K562 (cell line): ENCODE measurements at regions not wholly inside any gene's neighbourhood (a gene's known extent, or its start where the extent isn't known, plus 50 kb on each side); places are given as distances from the start of the nearest gene placed in this dataset.

ENCODE experiments used
- BRF2 ChIP-seq: IDR thresholded peaks from 3 replicates; pipeline ENCODE4 v1.6.1; 2011; ENCODE audit warnings: borderline replicate concordance, mild to moderate bottlenecking; ENCODE audit not compliant: insufficient read length, insufficient read depth
- CBFA2T3 ChIP-seq: fragments of 450-650 bp; IDR thresholded peaks from 2 replicates; pipeline ENCODE4 v1.6.1; 2017
- CLOCK ChIP-seq: fragments of 250-450 bp; sonication (Bioruptor Pico); IDR thresholded peaks from 2 replicates; pipeline ENCODE4 v1.4.0; 2020; ENCODE audit warnings: mild to moderate bottlenecking, moderate library complexity, borderline replicate concordance
- FIP1L1 ChIP-seq: fragments of 200-400 bp; formaldehyde crosslinking; IDR thresholded peaks from 2 replicates; pipeline ENCODE4 v1.6.1; 2018; ENCODE audit warnings: mild to moderate bottlenecking, low read depth, low read length; ENCODE audit not compliant: poor library complexity, severe bottlenecking
- FOS ChIP-seq: IDR thresholded peaks from 3 replicates; pipeline ENCODE4 v1.6.1; 2011; ENCODE audit not compliant: insufficient read length; ENCODE audit errors: extremely low read depth
- HNRNPL ChIP-seq: fragments of 200-400 bp; formaldehyde crosslinking; IDR thresholded peaks from 2 replicates; pipeline ENCODE4 v1.6.1; 2017; ENCODE audit warnings: low read depth, mild to moderate bottlenecking, low read length
- HSF4 ChIP-seq: fragments of 250-450 bp; sonication (Bioruptor Pico); IDR thresholded peaks from 2 replicates; pipeline ENCODE4 v2.1.2; 2022; ENCODE audit warnings: mild to moderate bottlenecking, moderate library complexity, borderline replicate concordance
- IFI16 ChIP-seq: fragments of 250-450 bp; sonication (Bioruptor Pico); IDR thresholded peaks from 2 replicates; pipeline ENCODE4 v2.1.2; 2022; ENCODE audit warnings: mild to moderate bottlenecking, inconsistent platforms
- IRF2 ChIP-seq: sonication (generic); formaldehyde crosslinking; IDR thresholded peaks from 2 replicates; pipeline ENCODE4 v1.8.1; 2022; ENCODE audit warnings: mild to moderate bottlenecking, missing genetic modification reagents
- KDM1A ChIP-seq, 2 experiments: fragments of 450-650 bp; IDR thresholded peaks; 2 replicates each; pipeline ENCODE4 v1.6.1; 2016; ENCODE audit warnings: mild to moderate bottlenecking in 2 of 2
- MTF1 ChIP-seq: fragments of 250-450 bp; sonication (Bioruptor Pico); IDR thresholded peaks from 2 replicates; pipeline ENCODE4 v1.9.0; 2021; ENCODE audit warnings: moderate library complexity, mild to moderate bottlenecking, inconsistent platforms, borderline replicate concordance
- MYNN ChIP-seq, 2 experiments: sonication (generic); formaldehyde crosslinking in 1 of 2; IDR thresholded peaks; 2 replicates each; pipeline versions ENCODE4 v1.5.0 to v1.6.1; 2016 to 2020; ENCODE audit warnings: antibody characterized with exemption in 1 of 2, missing genetic modification reagents in 1 of 2
- NFYB ChIP-seq: IDR thresholded peaks from 2 replicates; pipeline ENCODE4 v1.6.1; 2011; ENCODE audit warnings: mild to moderate bottlenecking, moderate library complexity; ENCODE audit not compliant: insufficient read length; ENCODE audit errors: extremely low read depth
- PTRF ChIP-seq: fragments of 450-650 bp; IDR thresholded peaks from 2 replicates; pipeline ENCODE4 v1.6.1; 2016; ENCODE audit warnings: mild to moderate bottlenecking, missing genetic modification characterization, missing compliant biosample characterization
- RB1 ChIP-seq: fragments of 450-650 bp; IDR thresholded peaks from 2 replicates; pipeline ENCODE4 v1.6.1; 2017; ENCODE audit warnings: low read depth, mild to moderate bottlenecking
- SOX6 ChIP-seq: fragments of 450-650 bp; IDR thresholded peaks from 2 replicates; pipeline ENCODE4 v1.6.1; 2014; ENCODE audit warnings: mild to moderate bottlenecking
- STAT5B ChIP-seq: fragments of 250-450 bp; sonication (Bioruptor Pico); IDR thresholded peaks from 2 replicates; pipeline ENCODE4 v1.8.0; 2021; ENCODE audit warnings: mild to moderate bottlenecking, inconsistent platforms
- TAL1 ChIP-seq: fragments of 450-650 bp; IDR thresholded peaks from 2 replicates; pipeline ENCODE4 v1.6.1; 2016; ENCODE audit warnings: mild to moderate bottlenecking
- ZNF121 ChIP-seq: sonication (generic); formaldehyde crosslinking; conservative IDR thresholded peaks from 2 replicates; pipeline ENCODE4 v1.8.0; 2022; ENCODE audit warnings: missing genetic modification reagents
- ZNF146 ChIP-seq: IDR thresholded peaks from one replicate; pipeline ENCODE4 v1.6.1; 2018; ENCODE audit warnings: missing compliant biosample characterization; ENCODE audit not compliant: unreplicated experiment
- ZNF217 ChIP-seq: sonication (generic); formaldehyde crosslinking; IDR thresholded peaks from 2 replicates; pipeline ENCODE4 v1.8.0; 2022; ENCODE audit warnings: mild to moderate bottlenecking, missing genetic modification reagents
- ZNF263 ChIP-seq: sonication (generic); formaldehyde crosslinking; IDR thresholded peaks from 2 replicates; pipeline ENCODE4 v1.8.0; 2022; ENCODE audit warnings: mild to moderate bottlenecking, missing genetic modification reagents, borderline replicate concordance
- ZNF398 ChIP-seq: fragments of 250-450 bp; sonication (Bioruptor Pico); IDR thresholded peaks from 2 replicates; pipeline ENCODE4 v1.8.0; 2021; ENCODE audit warnings: moderate library complexity, mild to moderate bottlenecking, inconsistent platforms
- ZNF695 ChIP-seq: fragments of 450-650 bp; formaldehyde crosslinking; IDR thresholded peaks from 2 replicates; pipeline ENCODE4 v1.4.0; 2020; ENCODE audit warnings: mild to moderate bottlenecking, moderate library complexity
- ZNF76 ChIP-seq: fragments of 250-450 bp; sonication (Bioruptor Pico); IDR thresholded peaks from 2 replicates; pipeline ENCODE4 v1.4.0; 2020; ENCODE audit warnings: mild to moderate bottlenecking, moderate library complexity, borderline replicate concordance

GRCh38 chr4:10239982-10240654 is 123.5 kb upstream of the WDR1 start (continued):
- TF ChIP-seq CLOCK = no peak
- TF ChIP-seq BRF2 = no peak
- no peak for TF ChIP-seq ZNF263
- TF ChIP-seq ZNF146 (CRISPR knock-in tag) = no peak
- TF ChIP-seq HNRNPL = no peak
- TF ChIP-seq STAT5B (CRISPR knock-in tag) = no peak
- TF ChIP-seq MTF1 (CRISPR knock-in tag) = no peak
- no peak for TF ChIP-seq HSF4
- no peak for TF ChIP-seq RB1
- TF ChIP-seq IFI16 (CRISPR knock-in tag) = no peak
- no peak for TF ChIP-seq ZNF217
- TF ChIP-seq FOS = no peak
- TF ChIP-seq KDM1A (IDR thresholded peaks at IDR 0.05) = peak in 1 of 2 experiments; percentile 46; a peak in 2 of 4 replicates
- TF ChIP-seq ZNF398 = no peak
- TF ChIP-seq ZNF76 (CRISPR knock-in tag) = no peak
- no peak for TF ChIP-seq PTRF (tag)
- peak; percentile 72 for TF ChIP-seq SOX6
- peak; percentile 84 for TF ChIP-seq CBFA2T3
- TF ChIP-seq NFYB = no peak
- TF ChIP-seq ZNF695 (CRISPR knock-in tag) = no peak
- TF ChIP-seq MYNN (IDR thresholded peaks at IDR 0.05) = no peak
- TF ChIP-seq MYNN (CRISPR knock-in tag; IDR thresholded peaks at IDR 0.05) = no peak
- no peak for TF ChIP-seq ZNF121 (CRISPR knock-in tag)
- peak; percentile 42 for TF ChIP-seq TAL1
- no peak for TF ChIP-seq FIP1L1
- TF ChIP-seq IRF2 = no peak
